H1 (cell line): ENCODE measurements at regions not wholly inside any gene's neighbourhood (a gene's known extent, or its start where the extent isn't known, plus 50 kb on each side); places are given as distances from the start of the nearest gene placed in this dataset.

ENCODE experiments used
- TEAD4 ChIP-seq: IDR thresholded peaks from 2 replicates; pipeline ENCODE4 v1.6.1; 2012; ENCODE audit warnings: low read depth, low read length, inconsistent platforms, mixed read lengths

DNA sequence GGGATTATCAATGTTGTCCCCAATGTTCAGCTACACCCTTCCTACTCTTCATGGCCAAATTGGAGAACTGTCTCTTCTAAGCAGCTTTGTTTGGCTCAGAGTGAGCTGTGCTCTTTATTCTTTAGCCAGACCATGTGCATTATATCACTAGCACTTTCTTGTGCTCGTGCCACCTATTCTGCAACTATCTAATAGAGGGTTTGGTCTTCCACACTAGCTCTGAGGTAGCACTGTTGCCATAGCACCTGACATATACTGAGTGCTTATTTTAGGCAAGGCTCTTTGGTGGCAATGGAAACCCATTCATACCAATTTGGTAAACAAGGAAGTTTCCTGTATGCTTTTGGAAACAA lies 394.3 kb upstream of the C2CD4B start (continued):
- no peak for TF ChIP-seq TEAD4
